ENCODE measurements at regions not wholly inside any gene's neighbourhood (a gene's known extent, or its start where the extent isn't known, plus 50 kb on each side); places are given as distances from the start of the nearest gene placed in this dataset.

GRCh38 chr16:52783616-52784015 lies 236.7 kb upstream of the TOX3 start:
- Histone ChIP-seq H3K9me3 (no peaks in the 10 kb centered on the region), H3K4me3 (no peak overlapping the region), H3K4me1 (no peaks in the 10 kb centered on the region), H3K27ac (no peak overlapping the region), H3K4me2 (no peak overlapping the region)
- DNase-seq (ENCODE audit: low read depth in 1 of 2, low spot score in 1 of 2) (no peak), ATAC-seq (no peak), FAIRE-seq (no peak)
- TF ChIP-seq PHF8 (IDR thresholded peaks at IDR 0.05; ENCODE audit: borderline replicate concordance, low read depth) (no peak), TP53 (CRISPR knock-in tag; IDR thresholded peaks at IDR 0.05) (no peak), CHD4 (IDR thresholded peaks at IDR 0.05; ENCODE audit: borderline replicate concordance) (no peak), POLR2A (IDR thresholded peaks at IDR 0.05; ENCODE audit: low read length) (no peak), CBX2 (IDR thresholded peaks at IDR 0.05; ENCODE audit: borderline replicate concordance, low read depth) (no peak), ZSCAN20 (CRISPR knock-in tag; IDR thresholded peaks at IDR 0.05) (no peak)
- ChIA-PET CTCF (no interaction called here), POLR2A (no interaction called here)

- CTCF ChIA-PET: no interaction called here
- WGBS (ENCODE audit: missing lambda C conversion rate): 24% methylated on average over 10 of the region's 11 CpGs
Measured at GRCh38 chr16:52781005-52781630, 234.2 kb upstream of the TOX3 start.

More at GRCh38 chr16:52781005-52781630, 234.2 kb upstream of the TOX3 start:
- ATAC-seq (no peak), FAIRE-seq (no peak), DNase-seq (ENCODE audit: low read depth in 1 of 2, low spot score in 1 of 2) (no peak)
- H3K4me2 ChIP-seq: no peak overlapping the region
- TF ChIP-seq GATA3 (IDR thresholded peaks at IDR 0.05; ENCODE audit: borderline replicate concordance) (no peak), REST (IDR thresholded peaks at IDR 0.05) (no peak), ZFP36 (IDR thresholded peaks at IDR 0.05; ENCODE audit: borderline replicate concordance, partially characterized antibody) (no peak), CEBPB (IDR thresholded peaks at IDR 0.05) (no peak), HOXB5 (CRISPR knock-in tag; IDR thresholded peaks at IDR 0.05) (no peak), CBX8 (IDR thresholded peaks at IDR 0.05) (no peak), MAZ (IDR thresholded peaks at IDR 0.05; ENCODE audit: borderline replicate concordance, low read depth, low read length) (no peak), HOXA7 (CRISPR knock-in tag; IDR thresholded peaks at IDR 0.05) (no peak), HMGXB4 (CRISPR knock-in tag; IDR thresholded peaks at IDR 0.05; ENCODE audit: borderline replicate concordance) (no peak), FOSL2 (IDR thresholded peaks at IDR 0.05) (no peak), FOSL2 (CRISPR knock-in tag; IDR thresholded peaks at IDR 0.05) (no peak), RAD21 (conservative IDR thresholded peaks at IDR 0.05 in 1 of 2, IDR thresholded peaks at IDR 0.05 in 1 of 2) (no peak), PHF8 (IDR thresholded peaks at IDR 0.05; ENCODE audit: borderline replicate concordance, low read depth) (no peak), POLR2AphosphoS2 (conservative IDR thresholded peaks at IDR 0.05; ENCODE audit: low read length) (no peak), JUN (IDR thresholded peaks at IDR 0.05) (no peak)
- H3K4me3 ChIP-seq: no peak overlapping the region
- H3K27ac ChIP-seq: no peak overlapping the region
- H3K9me3 ChIP-seq: no peaks in the 10 kb centered on the region
- no peaks in the 10 kb centered on the region for H3K4me1 ChIP-seq
- POLR2A ChIA-PET: no interaction called here

Measured in A549 (cell line).